Endothelial cell (in vitro differentiated cells): ENCODE measurements at regions not wholly inside any gene's neighbourhood (a gene's known extent, or its start where the extent isn't known, plus 50 kb on each side); places are given as distances from the start of the nearest gene placed in this dataset.

Experiments used
- DNase-seq: peaks from one replicate; pipeline ENCODE4 v3.0.0; 2021; ENCODE audit warnings: low spot score
- H3K27ac Mint-ChIP-seq: one replicate; pipeline ENCODE4 v1.8.0; 2021; ENCODE audit warnings: mixed read lengths, inconsistent platforms; ENCODE audit not compliant: unreplicated experiment
- H3K27me3 Mint-ChIP-seq: one replicate; pipeline ENCODE4 v1.8.0; 2021; ENCODE audit warnings: mild to moderate bottlenecking, moderate library complexity, mixed read lengths, inconsistent platforms; ENCODE audit not compliant: unreplicated experiment
- H3K36me3 Mint-ChIP-seq: one replicate; pipeline ENCODE4 v1.8.0; 2021; ENCODE audit warnings: mild to moderate bottlenecking, low read depth, mixed read lengths, inconsistent platforms; ENCODE audit not compliant: unreplicated experiment
- H3K4me1 Mint-ChIP-seq: one replicate; pipeline ENCODE4 v1.8.0; 2021; ENCODE audit warnings: mild to moderate bottlenecking, mixed read lengths, inconsistent platforms; ENCODE audit not compliant: unreplicated experiment
- H3K4me3 Mint-ChIP-seq: one replicate; pipeline ENCODE4 v1.8.0; 2021; ENCODE audit warnings: mild to moderate bottlenecking, mixed read lengths, inconsistent platforms; ENCODE audit not compliant: unreplicated experiment
- H3K9me3 Mint-ChIP-seq: one replicate; pipeline ENCODE4 v1.8.0; 2021; ENCODE audit warnings: mixed read lengths, inconsistent platforms; ENCODE audit not compliant: unreplicated experiment
- CTCF ChIP-seq: fragments of 200-600 bp; sonication (generic); IDR thresholded peaks from one replicate; pipeline ENCODE4 v1.5.0; 2021; ENCODE audit warnings: antibody characterized with exemption; ENCODE audit not compliant: unreplicated experiment

GRCh38 chr4:86446996-86447395 lies 87.1 kb upstream of the MAPK10 start:
- no peak overlapping the region for H3K27ac Mint-ChIP-seq
- peaks cover 7% of the 10 kb centered on the region for H3K9me3 Mint-ChIP-seq
- no peak for DNase-seq
- H3K36me3 Mint-ChIP-seq = peaks cover 3% of the 10 kb centered on the region
- peaks cover 18% of the 10 kb centered on the region for H3K4me1 Mint-ChIP-seq
- H3K4me3 Mint-ChIP-seq = no peak overlapping the region
- peaks cover 4% of the 10 kb centered on the region for H3K27me3 Mint-ChIP-seq
- no peak for TF ChIP-seq CTCF

- Mint-ChIP-seq H3K36me3 (peaks cover 3% of the 10 kb centered on the region), H3K27ac (no peak overlapping the region), H3K4me1 (peaks cover 24% of the 10 kb centered on the region), H3K27me3 (peaks cover 4% of the 10 kb centered on the region), H3K9me3 (peaks cover 4% of the 10 kb centered on the region), H3K4me3 (no peak overlapping the region)
- no peak for TF ChIP-seq CTCF
- DNase-seq = no peak
These were observed 89.0 kb upstream of the MAPK10 start for GRCh38 chr4:86448871-86449270.

- no peak overlapping the region for H3K27ac Mint-ChIP-seq
- H3K4me1 Mint-ChIP-seq = peaks cover 29% of the 10 kb centered on the region
- H3K36me3 Mint-ChIP-seq = peaks cover 3% of the 10 kb centered on the region
These were observed 90.1 kb upstream of the MAPK10 start for GRCh38 chr4:86449746-86450588.

GRCh38 chr4:86450861-86451260 lies 91.0 kb upstream of the MAPK10 start:
- Mint-ChIP-seq H3K9me3 (peaks cover 4% of the 10 kb centered on the region), H3K36me3 (no peaks in the 10 kb centered on the region), H3K27ac (no peak overlapping the region), H3K4me3 (no peak overlapping the region), H3K27me3 (peaks cover 4% of the 10 kb centered on the region), H3K4me1 (peaks cover 29% of the 10 kb centered on the region)
- DNase-seq = no peak
- TF ChIP-seq CTCF = no peak

More at GRCh38 chr4:86449746-86450588, 90.1 kb upstream of the MAPK10 start:
- H3K27me3 Mint-ChIP-seq = peaks cover 4% of the 10 kb centered on the region
- H3K4me3 Mint-ChIP-seq = no peak overlapping the region
- DNase-seq = no peak
- H3K9me3 Mint-ChIP-seq = peaks cover 4% of the 10 kb centered on the region
- no peak for TF ChIP-seq CTCF
